ENCODE measurements at regions not wholly inside any gene's neighbourhood (a gene's known extent, or its start where the extent isn't known, plus 50 kb on each side); places are given as distances from the start of the nearest gene placed in this dataset.

DNA sequence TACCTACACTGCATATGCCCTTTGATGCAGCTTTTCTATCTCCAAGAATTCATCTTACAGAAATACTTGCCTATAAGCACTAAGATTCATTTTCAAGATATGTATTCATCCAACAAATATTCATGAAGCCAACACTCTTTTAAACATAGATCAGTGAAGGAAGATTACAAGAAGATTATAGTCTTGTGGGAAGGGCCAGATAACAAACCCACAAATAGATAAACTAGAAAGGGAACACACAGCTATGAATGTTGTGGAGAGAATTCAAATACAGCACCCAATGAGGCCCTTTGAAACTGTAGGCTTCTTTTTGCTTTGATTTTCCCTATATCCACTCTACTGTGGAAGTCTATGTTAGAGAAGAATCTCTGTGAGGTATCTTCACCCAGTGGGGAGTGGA lies 186.7 kb upstream of the RBMS1 start:
- Histone ChIP-seq H3K27me3 (no peaks in the 10 kb centered on the region), H3K9me3 (no peaks in the 10 kb centered on the region), H3K4me3 (ENCODE audit: low read depth, low read length) (no peak overlapping the region), H3K36me3 (no peaks in the 10 kb centered on the region), H3K4me1 (no peaks in the 10 kb centered on the region)
- no peak for DNase-seq
- TF ChIP-seq, protein P1, sequence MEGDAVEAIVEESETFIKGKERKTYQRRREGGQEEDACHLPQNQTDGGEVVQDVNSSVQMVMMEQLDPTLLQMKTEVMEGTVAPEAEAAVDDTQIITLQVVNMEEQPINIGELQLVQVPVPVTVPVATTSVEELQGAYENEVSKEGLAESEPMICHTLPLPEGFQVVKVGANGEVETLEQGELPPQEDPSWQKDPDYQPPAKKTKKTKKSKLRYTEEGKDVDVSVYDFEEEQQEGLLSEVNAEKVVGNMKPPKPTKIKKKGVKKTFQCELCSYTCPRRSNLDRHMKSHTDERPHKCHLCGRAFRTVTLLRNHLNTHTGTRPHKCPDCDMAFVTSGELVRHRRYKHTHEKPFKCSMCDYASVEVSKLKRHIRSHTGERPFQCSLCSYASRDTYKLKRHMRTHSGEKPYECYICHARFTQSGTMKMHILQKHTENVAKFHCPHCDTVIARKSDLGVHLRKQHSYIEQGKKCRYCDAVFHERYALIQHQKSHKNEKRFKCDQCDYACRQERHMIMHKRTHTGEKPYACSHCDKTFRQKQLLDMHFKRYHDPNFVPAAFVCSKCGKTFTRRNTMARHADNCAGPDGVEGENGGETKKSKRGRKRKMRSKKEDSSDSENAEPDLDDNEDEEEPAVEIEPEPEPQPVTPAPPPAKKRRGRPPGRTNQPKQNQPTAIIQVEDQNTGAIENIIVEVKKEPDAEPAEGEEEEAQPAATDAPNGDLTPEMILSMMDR (IDR thresholded peaks at IDR 0.05; ENCODE audit: low read depth, low read length) = no peak

DNA sequence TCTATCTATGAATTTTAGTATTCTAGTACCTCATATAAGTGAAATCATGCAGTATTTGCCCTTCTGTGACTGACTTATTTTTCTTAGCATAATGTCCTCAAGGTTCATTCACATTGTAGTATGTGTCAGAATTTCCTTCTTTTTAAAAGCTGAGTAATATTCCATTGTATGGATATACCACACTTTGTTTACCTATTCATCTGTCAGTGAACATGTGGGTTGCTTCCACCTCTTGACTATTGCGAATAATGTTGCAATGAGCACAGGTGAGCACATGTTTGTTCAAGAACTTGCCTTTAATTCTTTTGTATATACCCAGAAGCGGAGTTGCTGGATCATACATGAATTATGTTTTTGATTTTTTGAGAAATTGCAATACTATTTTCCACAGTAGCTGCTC lies 187.4 kb upstream of the RBMS1 start:
- Histone ChIP-seq H3K4me1 (no peaks in the 10 kb centered on the region), H3K9me3 (no peaks in the 10 kb centered on the region), H3K27me3 (no peaks in the 10 kb centered on the region), H3K36me3 (no peaks in the 10 kb centered on the region), H3K4me3 (ENCODE audit: low read depth, low read length) (no peak overlapping the region)
- TF ChIP-seq, protein P1 (IDR thresholded peaks at IDR 0.05; ENCODE audit: low read depth, low read length) = no peak
- no peak for DNase-seq

DNA sequence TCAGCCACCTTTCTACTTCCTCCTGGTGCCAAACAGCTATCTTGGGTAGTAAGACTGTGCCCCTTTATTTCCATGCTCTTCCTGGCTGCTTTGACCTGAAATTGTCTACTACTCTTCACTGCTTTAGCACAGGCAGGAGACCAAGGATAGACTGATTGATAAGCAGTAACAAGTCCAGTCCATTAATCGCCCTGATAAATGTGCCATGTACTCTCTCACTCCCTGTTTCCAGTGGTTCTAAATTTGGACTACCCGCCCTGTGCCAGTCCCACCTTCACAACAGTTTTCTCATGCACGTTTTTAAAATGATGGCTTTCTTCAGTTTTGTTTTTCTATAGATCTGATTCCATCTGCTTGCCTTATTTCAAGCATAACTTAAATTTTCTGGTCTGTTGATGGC lies 189.6 kb upstream of the RBMS1 start:
- TF ChIP-seq, protein P1 (IDR thresholded peaks at IDR 0.05; ENCODE audit: low read depth, low read length) = no peak
- Histone ChIP-seq H3K27me3 (no peaks in the 10 kb centered on the region), H3K4me3 (ENCODE audit: low read depth, low read length) (no peak overlapping the region), H3K9me3 (no peaks in the 10 kb centered on the region), H3K4me1 (no peaks in the 10 kb centered on the region), H3K36me3 (no peaks in the 10 kb centered on the region)
- no peak for DNase-seq

DNA sequence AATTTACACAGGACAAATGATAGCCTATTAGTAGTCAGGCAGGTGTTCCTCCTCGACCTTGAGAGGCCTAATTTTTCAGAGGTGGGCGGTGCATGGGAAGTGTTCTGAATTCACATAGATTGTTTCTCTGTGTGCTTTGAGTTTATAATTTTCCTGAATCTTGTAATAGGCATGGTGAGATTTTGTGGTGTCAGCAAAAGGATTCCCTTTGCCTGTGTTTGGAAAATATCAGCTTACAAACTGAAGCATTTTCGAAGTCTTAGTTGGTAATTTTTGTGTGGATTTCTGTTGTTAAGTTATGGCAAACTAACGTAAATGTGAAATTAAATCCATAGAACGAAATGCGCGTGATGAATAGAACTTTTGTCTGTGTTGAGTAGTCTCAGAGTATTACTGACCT lies 194.0 kb upstream of the RBMS1 start:
- H3K27me3 ChIP-seq = no peaks in the 10 kb centered on the region
- DNase-seq = no peak
- H3K36me3 ChIP-seq = no peaks in the 10 kb centered on the region
- TF ChIP-seq, protein P1 (IDR thresholded peaks at IDR 0.05; ENCODE audit: low read depth, low read length) = no peak
- H3K4me3 ChIP-seq (ENCODE audit: low read depth, low read length) = no peak overlapping the region
- no peaks in the 10 kb centered on the region for H3K9me3 ChIP-seq
- H3K4me1 ChIP-seq = no peaks in the 10 kb centered on the region

DNA sequence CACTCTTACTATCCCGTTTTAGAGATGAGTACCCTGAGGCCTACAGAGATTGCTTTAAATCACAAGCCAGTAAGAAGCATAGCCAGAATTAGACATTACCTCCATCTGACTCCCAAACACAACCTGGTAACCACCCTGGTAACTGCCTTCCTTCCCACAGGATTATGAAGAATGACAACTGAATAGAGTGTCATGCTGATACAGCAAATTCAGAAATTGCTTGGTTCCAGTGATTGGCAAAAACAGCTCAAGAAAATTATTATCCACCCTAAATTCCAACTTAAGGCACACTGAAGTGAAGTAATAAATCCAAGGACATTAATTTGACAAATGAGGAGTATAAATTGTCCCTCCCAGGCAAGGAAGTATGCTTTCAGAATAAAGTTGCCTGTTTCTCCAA lies 195.8 kb upstream of the RBMS1 start:
- H3K36me3 ChIP-seq = no peaks in the 10 kb centered on the region
- H3K4me3 ChIP-seq (ENCODE audit: low read depth, low read length) = no peak overlapping the region
- no peaks in the 10 kb centered on the region for H3K27me3 ChIP-seq
- H3K9me3 ChIP-seq = no peaks in the 10 kb centered on the region
- DNase-seq = no peak
- no peaks in the 10 kb centered on the region for H3K4me1 ChIP-seq
- TF ChIP-seq, protein P1 (IDR thresholded peaks at IDR 0.05; ENCODE audit: low read depth, low read length) = no peak

DNA sequence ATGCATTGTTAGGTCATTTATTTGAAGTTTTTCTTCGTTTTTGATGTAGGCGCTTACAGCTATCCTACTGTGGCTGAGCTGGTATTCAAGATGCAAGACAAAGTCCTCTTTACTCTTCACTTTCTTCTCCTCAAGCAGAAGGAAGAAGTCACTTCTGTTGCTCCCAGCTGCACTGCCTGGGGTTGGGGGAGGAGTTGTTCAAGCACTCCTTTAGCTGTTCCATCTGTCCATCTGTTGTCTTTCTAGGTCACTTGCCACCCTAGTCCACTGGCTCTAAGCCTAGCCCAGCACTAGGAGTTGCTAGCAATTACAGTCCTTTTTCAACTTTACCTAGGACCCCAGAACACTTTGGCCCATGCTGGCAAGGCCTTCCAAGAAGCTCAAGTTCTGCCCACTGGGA lies 200.6 kb upstream of the RBMS1 start:
- Histone ChIP-seq H3K27me3 (no peaks in the 10 kb centered on the region), H3K4me1 (no peaks in the 10 kb centered on the region), H3K36me3 (no peaks in the 10 kb centered on the region), H3K4me3 (ENCODE audit: low read depth, low read length) (no peak overlapping the region), H3K9me3 (no peaks in the 10 kb centered on the region)
- TF ChIP-seq, protein P1 (IDR thresholded peaks at IDR 0.05; ENCODE audit: low read depth, low read length) = no peak
- no peak for DNase-seq

All from BE2C (cell line).